MM.1S (cell line): ENCODE measurements at regions not wholly inside any gene's neighbourhood (a gene's known extent, or its start where the extent isn't known, plus 50 kb on each side); places are given as distances from the start of the nearest gene placed in this dataset.

Experiments
- DNase-seq: peaks from one replicate; pipeline ENCODE4 v3.0.0-alpha.2; 2015
- H2AFZ ChIP-seq: fragments of 300-600 bp; sonication (generic); 2 replicates; pipeline ENCODE4 v1.6.0; 2016; ENCODE audit warnings: antibody characterized with exemption, low read length
- H3F3A ChIP-seq: fragments of 300-600 bp; sonication (generic); 2 replicates; pipeline ENCODE4 v1.6.1; 2016; ENCODE audit warnings: mild to moderate bottlenecking, antibody characterized with exemption, low read length, moderate library complexity, mixed read lengths; ENCODE audit not compliant: insufficient read depth
- H3K27ac ChIP-seq: fragments of 300-600 bp; sonication (generic); 2 replicates; pipeline ENCODE4 v1.5.1; 2016; ENCODE audit warnings: mild to moderate bottlenecking, low read length
- H3K27me3 ChIP-seq: fragments of 300-600 bp; sonication (generic); replicated peaks from 2 replicates; pipeline ENCODE4 v1.6.0; 2016; ENCODE audit warnings: low read length; ENCODE audit not compliant: insufficient read depth
- H3K36me3 ChIP-seq: fragments of 300-600 bp; sonication (generic); replicated peaks from 2 replicates; pipeline ENCODE4 v1.6.1; 2016; ENCODE audit warnings: mild to moderate bottlenecking, low read length, mixed read lengths; ENCODE audit not compliant: insufficient read depth
- H3K4me1 ChIP-seq: fragments of 300-600 bp; sonication (generic); 2 replicates; pipeline ENCODE4 v1.6.1; 2016; ENCODE audit warnings: low read length, mixed read lengths
- H3K4me2 ChIP-seq: fragments of 300-600 bp; sonication (generic); 2 replicates; pipeline ENCODE4 v1.6.0; 2016; ENCODE audit warnings: low read depth, low read length
- H3K4me3 ChIP-seq: fragments of 300-600 bp; sonication (generic); 2 replicates; pipeline ENCODE4 v1.5.1; 2016; ENCODE audit warnings: low read length, mixed read lengths
- H3K79me2 ChIP-seq: fragments of 300-600 bp; sonication (generic); 2 replicates; pipeline ENCODE4 v1.6.1; 2016; ENCODE audit warnings: mixed run types, low read length, mixed read lengths
- H3K9ac ChIP-seq: fragments of 300-600 bp; sonication (generic); 2 replicates; pipeline ENCODE4 v1.6.1; 2016; ENCODE audit warnings: low read length, mixed read lengths
- H3K9me2 ChIP-seq: fragments of 300-600 bp; sonication (generic); replicated peaks from 2 replicates; pipeline ENCODE4 v1.6.1; 2016; ENCODE audit warnings: mild to moderate bottlenecking, low read length, mixed read lengths; ENCODE audit not compliant: insufficient read depth
- H3K9me3 ChIP-seq: fragments of 300-600 bp; sonication (generic); replicated peaks from 2 replicates; pipeline ENCODE4 v1.6.1; 2016; ENCODE audit warnings: mild to moderate bottlenecking, low read length, mixed read lengths; ENCODE audit not compliant: insufficient read depth
- H4K20me1 ChIP-seq: fragments of 300-600 bp; sonication (generic); 2 replicates; pipeline ENCODE4 v1.6.1; 2016; ENCODE audit warnings: mild to moderate bottlenecking, low read length, moderate library complexity, mixed read lengths; ENCODE audit not compliant: insufficient read depth
- CTCF ChIP-seq: fragments of 300-600 bp; sonication (generic); IDR thresholded peaks from 2 replicates; pipeline ENCODE4 v1.5.1; 2016; ENCODE audit warnings: antibody characterized with exemption, low read length, mixed read lengths
- EZH2 ChIP-seq: fragments of 300-600 bp; sonication (generic); optimal IDR thresholded peaks from 2 replicates; pipeline ENCODE3; 2017; ENCODE audit warnings: low read depth, mild to moderate bottlenecking, antibody characterized with exemption, low read length, mixed read lengths
- EZH2phosphoT487 ChIP-seq: fragments of 300-600 bp; sonication (generic); IDR thresholded peaks from 2 replicates; pipeline ENCODE4 v1.6.1; 2018; ENCODE audit warnings: antibody characterized with exemption, low read length

GRCh38 chr3:110123946-110124345 lies 786.6 kb upstream of the DPPA4 start:
- Histone ChIP-seq H3K27me3 (no peaks in the 10 kb centered on the region), H3K79me2 (no peaks in the 10 kb centered on the region), H3K36me3 (no peaks in the 10 kb centered on the region), H3K9me2 (no peaks in the 10 kb centered on the region), H2AFZ (no peak overlapping the region), H3K9ac (no peak overlapping the region), H3F3A (no peaks in the 10 kb centered on the region), H3K4me3 (no peak overlapping the region), H3K4me2 (no peak overlapping the region), H3K9me3 (no peaks in the 10 kb centered on the region), H4K20me1 (no peaks in the 10 kb centered on the region), H3K27ac (no peak overlapping the region), H3K4me1 (no peaks in the 10 kb centered on the region)
- no peak for DNase-seq
- TF ChIP-seq CTCF, result no peak
- TF ChIP-seq EZH2, result no peak
- TF ChIP-seq EZH2phosphoT487, result no peak

- no peak for DNase-seq
- Histone ChIP-seq H4K20me1 (no peaks in the 10 kb centered on the region), H3K27ac (no peak overlapping the region), H3K9me3 (no peaks in the 10 kb centered on the region), H3K4me3 (no peak overlapping the region), H2AFZ (no peak overlapping the region), H3K27me3 (no peaks in the 10 kb centered on the region), H3K9me2 (no peaks in the 10 kb centered on the region), H3K4me2 (no peak overlapping the region), H3K9ac (no peak overlapping the region), H3F3A (no peaks in the 10 kb centered on the region), H3K4me1 (no peaks in the 10 kb centered on the region), H3K79me2 (no peaks in the 10 kb centered on the region), H3K36me3 (no peaks in the 10 kb centered on the region)
- TF ChIP-seq EZH2phosphoT487 (no peak), EZH2 (no peak), CTCF (no peak)
Observed at GRCh38 chr3:110126065-110126464, 788.7 kb upstream of the DPPA4 start.

- Histone ChIP-seq H3K4me2 (no peak overlapping the region), H3K4me1 (no peaks in the 10 kb centered on the region), H3K27ac (no peak overlapping the region), H3F3A (no peaks in the 10 kb centered on the region), H3K9me3 (no peaks in the 10 kb centered on the region), H3K79me2 (no peaks in the 10 kb centered on the region), H4K20me1 (no peaks in the 10 kb centered on the region), H3K4me3 (no peak overlapping the region), H3K27me3 (no peaks in the 10 kb centered on the region), H3K9me2 (no peaks in the 10 kb centered on the region), H3K36me3 (no peaks in the 10 kb centered on the region), H2AFZ (no peak overlapping the region), H3K9ac (no peak overlapping the region)
- DNase-seq, result no peak
- TF ChIP-seq EZH2phosphoT487 (no peak), CTCF (no peak), EZH2 (no peak)
Observed at GRCh38 chr3:110133971-110134370, 796.6 kb upstream of the DPPA4 start.
